ENCODE measurements at regions not wholly inside any gene's neighbourhood (a gene's known extent, or its start where the extent isn't known, plus 50 kb on each side); places are given as distances from the start of the nearest gene placed in this dataset.
"Not testable (repeated sequence)": the region's sequence is repeated elsewhere in the genome, so short reads cannot be mapped to it uniquely, and the experiment has no call there.

GRCh38 chr4:82099928-82100579 lies 273.7 kb downstream of the HNRNPD start:
- no peak for DNase-seq (ENCODE audit: low read depth in 4 of 4, low spot score in 3 of 4)

GRCh38 chr4:82097504-82097903 lies 276.3 kb downstream of the HNRNPD start:
- DNase-seq (ENCODE audit: low read depth in 4 of 4, low spot score in 3 of 4), result no peak

DNA sequence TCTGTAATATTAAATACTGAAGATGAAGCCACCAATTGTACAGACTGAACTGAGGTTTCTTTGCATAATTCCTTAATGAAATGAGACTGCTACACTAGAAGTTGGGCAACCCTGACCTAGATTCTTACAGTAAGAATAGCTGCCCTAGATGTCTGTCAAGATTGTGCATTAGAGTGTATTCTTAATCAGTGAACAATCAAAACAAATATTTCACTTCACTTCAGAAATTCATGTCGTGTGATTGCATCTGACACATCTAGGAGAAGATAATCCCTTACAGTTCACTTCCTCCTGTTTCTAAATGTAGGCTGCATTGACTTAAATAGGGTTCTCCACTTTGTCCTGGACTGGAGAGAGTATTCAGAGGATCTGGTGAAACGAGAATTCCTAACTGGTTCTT lies 283.1 kb downstream of the HNRNPD start:
- DNase-seq (ENCODE audit: low read depth in 4 of 4, low spot score in 3 of 4), result no peak

DNA sequence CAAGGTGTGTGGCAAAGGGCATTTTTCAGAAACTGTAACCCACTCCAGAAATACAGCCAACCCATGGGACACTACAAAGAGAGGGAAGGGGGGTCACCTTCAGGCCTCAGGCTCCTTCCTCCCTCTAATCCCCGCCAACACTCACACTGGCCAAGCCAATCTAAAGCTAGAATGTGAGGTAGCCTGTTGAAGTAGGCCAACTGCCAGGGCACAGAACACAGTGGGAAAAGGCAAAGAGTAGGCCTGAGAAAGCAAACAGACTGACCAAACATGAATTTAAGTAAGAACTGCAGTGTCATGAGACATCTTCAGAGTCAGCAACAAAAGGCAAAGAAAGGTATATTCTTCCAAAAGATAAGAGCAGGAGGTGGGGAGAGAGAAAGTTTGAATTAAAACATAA lies 289.0 kb downstream of the HNRNPD start:
- DNase-seq (ENCODE audit: low read depth in 4 of 4, low spot score in 3 of 4), result no peak

DNA sequence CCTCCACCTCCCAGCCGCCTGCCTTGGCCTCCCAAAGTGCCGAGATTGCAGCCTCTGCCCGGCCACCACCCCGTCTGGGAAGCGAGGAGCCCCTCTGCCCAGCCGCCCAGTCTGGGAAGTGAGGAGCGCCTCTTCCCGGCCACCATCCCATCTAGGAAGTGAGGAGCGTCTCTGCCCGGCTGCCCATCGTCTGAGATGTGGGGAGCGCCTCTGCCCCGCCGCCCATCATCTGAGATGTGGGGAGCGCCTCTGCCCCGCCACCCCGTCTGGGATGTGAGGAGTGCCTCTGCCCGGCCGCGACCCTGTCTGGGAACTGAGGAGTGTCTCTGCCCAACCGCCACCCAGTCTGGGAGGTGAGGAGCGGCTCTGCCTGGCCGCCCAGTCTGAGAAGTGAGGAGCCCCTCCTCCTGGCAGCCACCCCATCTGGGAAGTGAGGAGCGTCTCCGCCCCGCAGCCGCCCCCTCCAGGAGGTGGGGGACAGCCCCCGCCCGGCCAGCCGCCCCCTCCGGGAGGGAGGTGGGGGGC lies 296.3 kb downstream of the HNRNPD start:
- DNase-seq (ENCODE audit: low read depth in 4 of 4, low spot score in 3 of 4), result not testable (repeated sequence)

DNA sequence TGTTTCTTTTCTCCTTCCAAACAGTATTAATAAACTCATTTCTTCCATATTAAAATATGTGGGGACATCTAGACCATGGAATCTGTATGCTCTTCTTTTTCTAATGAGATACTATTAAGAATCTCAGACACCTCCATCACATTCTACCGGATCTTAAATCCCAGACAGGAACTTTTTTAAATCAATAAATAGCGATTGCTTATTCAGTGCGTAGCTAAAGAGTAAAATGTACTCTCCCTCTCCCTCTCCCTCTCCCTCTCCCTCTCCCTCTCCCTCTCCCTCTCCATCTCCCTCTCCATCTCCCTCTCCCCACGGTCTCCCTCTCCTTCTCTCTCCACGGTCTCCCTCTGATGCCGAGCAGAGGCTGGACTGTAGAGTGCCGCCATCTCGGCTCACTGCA lies 297.0 kb downstream of the HNRNPD start:
- DNase-seq (ENCODE audit: low read depth in 4 of 4, low spot score in 3 of 4), result no peak

DNA sequence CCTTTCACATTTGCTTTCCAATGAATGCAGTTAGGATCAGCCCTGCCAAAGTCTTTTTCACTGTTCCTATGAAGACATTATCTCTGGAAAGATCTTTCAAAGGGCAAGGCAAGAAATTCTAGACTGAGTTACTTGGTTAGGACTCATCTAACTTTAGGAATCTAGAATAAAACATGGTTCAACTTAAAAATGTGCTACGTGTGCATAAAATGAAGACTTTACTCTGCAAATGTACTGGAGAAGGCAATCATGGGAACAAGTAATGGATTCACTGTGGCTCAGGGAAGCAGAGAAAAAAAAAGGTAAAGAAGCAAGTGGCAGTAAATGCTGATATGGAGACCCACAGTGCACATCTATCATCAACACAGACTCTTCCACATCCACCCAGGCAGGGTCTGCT lies 297.4 kb downstream of the HNRNPD start:
- no peak for DNase-seq (ENCODE audit: low read depth in 4 of 4, low spot score in 3 of 4)

DNA sequence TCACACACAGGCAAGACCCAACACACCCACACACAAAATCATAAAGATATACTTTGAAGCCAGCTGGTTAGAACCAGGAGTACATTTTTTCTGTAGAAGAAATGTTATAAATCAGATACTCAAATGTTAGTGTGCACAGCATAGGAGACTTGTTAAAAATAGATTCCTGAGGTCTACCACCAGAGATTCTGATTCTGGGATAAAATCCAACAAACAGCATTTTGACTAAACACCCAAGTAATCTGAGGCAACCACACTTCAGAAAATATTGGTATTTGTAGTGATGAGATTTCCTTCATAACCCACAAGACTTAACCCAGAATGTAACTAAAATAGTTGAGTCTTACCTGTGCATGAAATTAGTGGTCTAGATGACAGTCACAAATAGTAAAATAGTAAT lies 301.8 kb downstream of the HNRNPD start:
- DNase-seq (ENCODE audit: low read depth in 4 of 4, low spot score in 3 of 4), result no peak

GRCh38 chr4:82069883-82070638 lies 303.7 kb downstream of the HNRNPD start:
- no peak for DNase-seq (ENCODE audit: low read depth in 4 of 4, low spot score in 3 of 4)

GRCh38 chr4:82063017-82063416 lies 310.8 kb downstream of the HNRNPD start:
- no peak for DNase-seq (ENCODE audit: low read depth in 4 of 4, low spot score in 3 of 4)

- no peak for DNase-seq (ENCODE audit: low read depth in 4 of 4, low spot score in 3 of 4)
Measured at GRCh38 chr4:82057990-82058544, 315.7 kb downstream of the HNRNPD start.

DNA sequence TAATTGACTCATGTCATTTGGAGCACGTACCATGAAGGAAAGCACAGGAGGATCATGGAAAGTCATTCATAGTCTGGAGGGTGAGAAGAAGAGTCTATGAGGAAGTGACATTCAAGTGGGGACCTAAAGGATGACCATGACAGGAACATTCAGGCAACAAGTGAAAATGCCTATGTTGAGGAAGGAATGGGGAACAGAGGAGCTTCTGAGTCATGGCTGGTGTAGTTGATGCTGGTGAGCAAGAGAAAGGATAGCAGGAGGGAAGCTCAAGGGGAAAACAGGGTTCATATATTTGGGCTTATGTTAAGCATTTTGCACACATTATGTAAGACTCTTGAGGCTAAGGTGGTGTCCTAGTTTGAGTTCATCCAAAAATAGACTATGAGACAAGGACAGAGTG lies 318.6 kb downstream of the HNRNPD start:
- DNase-seq (ENCODE audit: low read depth in 4 of 4, low spot score in 3 of 4), result no peak

DNA sequence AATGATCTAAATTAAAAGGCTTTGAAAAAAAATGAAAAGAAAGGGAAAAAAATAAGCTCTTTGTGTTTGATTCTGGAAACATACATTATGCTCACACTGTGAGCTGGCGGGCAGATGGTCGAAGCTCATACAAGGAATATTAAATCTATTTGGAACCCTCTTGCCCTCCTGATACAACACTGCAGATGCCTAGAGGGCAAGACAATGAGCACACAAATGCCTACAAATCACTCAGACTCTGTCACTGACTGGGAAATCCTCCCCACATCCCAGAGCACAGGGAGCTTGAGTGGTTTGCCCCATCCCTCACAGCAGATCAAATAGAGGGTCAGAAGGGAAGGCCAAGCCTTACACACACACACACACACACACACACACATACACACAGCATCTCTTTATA lies 320.4 kb downstream of the HNRNPD start:
- DNase-seq (ENCODE audit: low read depth in 4 of 4, low spot score in 3 of 4), result no peak

- no peak for DNase-seq (ENCODE audit: low read depth in 4 of 4, low spot score in 3 of 4)
Measured at GRCh38 chr4:82050796-82051195, 323.0 kb downstream of the HNRNPD start.

DNA sequence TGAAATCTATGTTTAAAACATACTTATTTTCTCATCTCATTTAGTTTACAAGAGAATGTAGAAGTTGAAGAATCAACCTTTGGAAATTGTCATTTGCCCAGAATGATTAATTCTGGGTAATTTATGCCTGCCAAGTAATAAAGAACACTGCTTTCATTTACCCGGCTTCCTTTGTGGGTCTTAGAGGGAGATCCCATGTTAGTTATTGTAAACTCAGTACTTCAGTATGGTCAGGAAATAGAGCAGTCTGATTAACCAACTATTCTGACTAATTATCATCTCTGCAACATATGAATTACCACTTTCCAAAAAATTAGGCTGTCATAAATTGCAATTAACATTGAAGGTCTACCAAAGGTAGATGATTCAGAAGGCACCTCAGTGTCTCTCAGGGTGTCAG lies 324.5 kb downstream of the HNRNPD start:
- no peak for DNase-seq (ENCODE audit: low read depth in 4 of 4, low spot score in 3 of 4)

- DNase-seq (ENCODE audit: low read depth in 4 of 4, low spot score in 3 of 4), result no peak
Measured at GRCh38 chr4:82047731-82048130, 326.1 kb downstream of the HNRNPD start.

DNA sequence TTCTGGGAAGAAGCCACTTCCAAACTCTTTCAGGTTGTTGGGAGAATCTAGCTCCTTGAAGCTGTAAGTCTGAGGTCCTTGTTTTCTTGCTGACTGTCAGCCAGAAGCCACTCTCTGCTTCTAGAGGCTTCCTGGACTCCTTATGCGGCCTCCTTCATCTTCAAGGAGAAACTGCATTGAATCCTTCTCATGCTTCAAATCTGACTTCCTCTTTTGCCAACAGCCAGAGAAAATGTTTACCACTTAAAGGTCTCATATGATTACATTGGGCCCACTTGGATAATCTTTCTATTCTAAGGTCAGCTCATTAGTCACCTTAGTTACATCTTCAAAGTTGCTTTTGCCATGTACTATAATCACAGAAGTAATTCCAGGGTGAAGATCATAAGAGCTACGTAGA lies 327.0 kb downstream of the HNRNPD start:
- no peak for DNase-seq (ENCODE audit: low read depth in 4 of 4, low spot score in 3 of 4)

DNA sequence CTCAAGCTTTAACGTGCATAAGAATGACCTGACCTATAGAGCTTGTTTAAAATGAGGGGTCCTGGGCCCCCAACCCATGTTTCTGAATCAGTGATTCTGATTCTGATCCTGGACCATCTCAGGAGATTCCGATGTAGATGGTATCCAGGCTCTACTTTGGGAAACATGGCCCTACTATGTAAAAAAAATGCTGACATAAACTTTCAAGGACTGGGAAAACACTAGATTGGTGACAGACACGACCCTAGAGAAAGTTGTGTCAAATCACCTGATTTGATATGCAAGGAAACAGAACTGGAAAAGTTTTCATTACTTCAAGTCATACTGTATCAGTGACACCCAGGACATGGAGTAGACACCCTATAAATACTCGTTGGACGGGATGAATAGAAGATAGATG lies 328.5 kb downstream of the HNRNPD start:
- DNase-seq (ENCODE audit: low read depth in 4 of 4, low spot score in 3 of 4), result no peak

- DNase-seq (ENCODE audit: low read depth in 4 of 4, low spot score in 3 of 4), result peak; percentile 47 to 67 (median 50)
Measured at GRCh38 chr4:82044141-82044993, 329.4 kb downstream of the HNRNPD start.

GRCh38 chr4:82043809-82044137 lies 330.0 kb downstream of the HNRNPD start:
- no peak for DNase-seq (ENCODE audit: low read depth in 4 of 4, low spot score in 3 of 4)

All from left renal pelvis (tissue), 4 donors.